Lower leg skin (tissue), 3 donors: ENCODE measurements at regions not wholly inside any gene's neighbourhood (a gene's known extent, or its start where the extent isn't known, plus 50 kb on each side); places are given as distances from the start of the nearest gene placed in this dataset.

Source experiments
- POLR2A ChIP-seq, 2 donors: fragments of 450-650 bp; IDR thresholded peaks; one replicate each; pipeline ENCODE4 v1.6.1; 2016 to 2017; ENCODE audit warnings: antibody characterized with exemption in 2 of 2, mild to moderate bottlenecking in 1 of 2, moderate library complexity in 1 of 2
- TF ChIP-seq, protein P1 (sequence below), 3 donors: fragments of 450-650 bp; IDR thresholded peaks; one replicate each; pipeline ENCODE4 v1.5.1; 2016; ENCODE audit warnings: antibody characterized with exemption in 3 of 3, mild to moderate bottlenecking in 3 of 3, moderate library complexity in 2 of 3

GRCh38 chr1:67955591-67955990 is 94.8 kb downstream of the DIRAS3 start:
- TF ChIP-seq, protein P1, sequence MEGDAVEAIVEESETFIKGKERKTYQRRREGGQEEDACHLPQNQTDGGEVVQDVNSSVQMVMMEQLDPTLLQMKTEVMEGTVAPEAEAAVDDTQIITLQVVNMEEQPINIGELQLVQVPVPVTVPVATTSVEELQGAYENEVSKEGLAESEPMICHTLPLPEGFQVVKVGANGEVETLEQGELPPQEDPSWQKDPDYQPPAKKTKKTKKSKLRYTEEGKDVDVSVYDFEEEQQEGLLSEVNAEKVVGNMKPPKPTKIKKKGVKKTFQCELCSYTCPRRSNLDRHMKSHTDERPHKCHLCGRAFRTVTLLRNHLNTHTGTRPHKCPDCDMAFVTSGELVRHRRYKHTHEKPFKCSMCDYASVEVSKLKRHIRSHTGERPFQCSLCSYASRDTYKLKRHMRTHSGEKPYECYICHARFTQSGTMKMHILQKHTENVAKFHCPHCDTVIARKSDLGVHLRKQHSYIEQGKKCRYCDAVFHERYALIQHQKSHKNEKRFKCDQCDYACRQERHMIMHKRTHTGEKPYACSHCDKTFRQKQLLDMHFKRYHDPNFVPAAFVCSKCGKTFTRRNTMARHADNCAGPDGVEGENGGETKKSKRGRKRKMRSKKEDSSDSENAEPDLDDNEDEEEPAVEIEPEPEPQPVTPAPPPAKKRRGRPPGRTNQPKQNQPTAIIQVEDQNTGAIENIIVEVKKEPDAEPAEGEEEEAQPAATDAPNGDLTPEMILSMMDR (IDR thresholded peaks at IDR 0.05) = no peak
- no peak for TF ChIP-seq POLR2A (IDR thresholded peaks at IDR 0.05)
